ENCODE measurements at regions not wholly inside any gene's neighbourhood (a gene's known extent, or its start where the extent isn't known, plus 50 kb on each side); places are given as distances from the start of the nearest gene placed in this dataset.
A peak's percentile ranks its signal among the peaks of the same experiment; 100 is the strongest.

GRCh38 chr5:82367930-82368329, 89.8 kb upstream of the RPS23 start:
- H3K9me3 Mint-ChIP-seq: peaks cover 0 to 3% (median 0%) of the 10 kb centered on the region in 7 donors
- H3K27ac Mint-ChIP-seq: no peak overlapping the region
- ATAC-seq (ENCODE audit: low read depth in 2 of 2) (no peak), DNase-seq (no peak)
- H3K9me3 ChIP-seq (ENCODE audit: control insufficient read depth in 2 of 2, low read length in 2 of 2): no peaks in the 10 kb centered on the region
- H3K4me3 ChIP-seq (ENCODE audit: low read depth, low read length): no peak overlapping the region
- no peak overlapping the region for H3K4me3 Mint-ChIP-seq
- no peaks in the 10 kb centered on the region for H3K36me3 ChIP-seq (ENCODE audit: control insufficient read depth, insufficient read depth, low read length)
- H3K27me3 Mint-ChIP-seq: peaks cover 11% of the 10 kb centered on the region
- no peak overlapping the region for H3K27ac ChIP-seq (ENCODE audit: insufficient read depth, low read length, poor library complexity, severe bottlenecking)
- H3K4me1 ChIP-seq (ENCODE audit: control insufficient read depth, insufficient read depth, low read length, poor library complexity, severe bottlenecking): no peaks in the 10 kb centered on the region
- H3K36me3 Mint-ChIP-seq: no peaks in the 10 kb centered on the region
- H3K4me1 Mint-ChIP-seq: no peaks in the 10 kb centered on the region
- peaks cover 4% of the 10 kb centered on the region for H3K27me3 ChIP-seq (ENCODE audit: control insufficient read depth, insufficient read depth, low read length)

DNA sequence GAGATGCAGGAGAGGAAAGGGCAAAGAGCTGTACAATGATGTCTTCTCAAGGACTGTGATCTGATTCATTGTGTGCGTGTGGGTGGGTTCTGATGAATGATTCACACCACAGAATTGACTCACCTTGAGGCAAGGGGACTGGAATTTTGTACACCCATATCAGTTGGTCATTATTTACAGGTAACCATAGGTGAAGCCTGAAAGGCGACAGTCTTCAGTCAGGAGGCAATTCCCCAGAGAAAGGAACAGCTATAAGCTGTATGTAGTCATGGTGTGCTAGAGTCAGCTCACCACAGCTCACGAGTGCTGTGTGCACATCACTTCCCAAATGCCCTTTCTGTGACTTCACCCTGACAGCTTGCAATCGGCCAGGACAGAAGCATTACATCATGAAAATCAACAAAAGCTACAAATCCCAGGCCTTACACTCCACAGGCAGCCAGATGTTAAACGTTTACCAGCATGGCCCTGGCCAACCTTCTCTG, 87.6 kb upstream of the RPS23 start:
- Mint-ChIP-seq H3K27me3 (peaks cover 17% of the 10 kb centered on the region), H3K36me3 (no peaks in the 10 kb centered on the region), H3K4me3 (no peak overlapping the region), H3K27ac (peak overlapping the region in 1 of 3 donors; percentile 7), H3K9me3 (peaks cover 0 to 3% (median 0%) of the 10 kb centered on the region in 7 donors), H3K4me1 (no peaks in the 10 kb centered on the region)
- Histone ChIP-seq H3K27ac (ENCODE audit: insufficient read depth, low read length, poor library complexity, severe bottlenecking) (no peak overlapping the region), H3K36me3 (ENCODE audit: control insufficient read depth, insufficient read depth, low read length) (no peaks in the 10 kb centered on the region), H3K27me3 (ENCODE audit: control insufficient read depth, insufficient read depth, low read length) (peaks cover 4% of the 10 kb centered on the region), H3K4me3 (ENCODE audit: low read depth, low read length) (no peak overlapping the region), H3K4me1 (ENCODE audit: control insufficient read depth, insufficient read depth, low read length, poor library complexity, severe bottlenecking) (no peaks in the 10 kb centered on the region), H3K9me3 (ENCODE audit: control insufficient read depth in 2 of 2, low read length in 2 of 2) (no peaks in the 10 kb centered on the region)
- ATAC-seq (ENCODE audit: low read depth in 2 of 2) (no peak), DNase-seq (no peak)

DNA sequence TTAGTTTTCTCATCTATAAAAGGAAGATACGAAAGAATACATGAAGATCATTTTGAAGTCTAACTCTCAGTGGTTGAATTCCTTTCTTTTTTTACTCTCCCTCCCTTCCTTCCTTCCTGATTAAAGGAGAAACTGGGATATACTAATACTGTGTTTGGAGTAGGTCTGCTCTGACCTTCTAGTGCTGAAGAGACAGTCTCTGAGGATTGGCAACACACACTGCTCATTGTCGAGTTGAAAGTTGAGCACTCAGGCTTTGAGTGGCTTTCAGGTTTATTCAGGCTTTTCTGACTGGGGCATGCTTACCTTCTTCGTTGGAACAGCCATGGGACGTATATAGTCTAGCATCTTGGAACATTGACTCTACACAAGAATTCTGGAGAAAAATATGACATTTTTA, 86.9 kb upstream of the RPS23 start:
- Mint-ChIP-seq H3K36me3 (no peaks in the 10 kb centered on the region), H3K4me1 (no peaks in the 10 kb centered on the region), H3K27ac (peak overlapping the region in 1 of 3 donors; percentile 7), H3K9me3 (peaks cover 0 to 3% (median 0%) of the 10 kb centered on the region in 7 donors), H3K27me3 (peaks cover 17% of the 10 kb centered on the region), H3K4me3 (no peak overlapping the region)
- Histone ChIP-seq H3K27ac (ENCODE audit: insufficient read depth, low read length, poor library complexity, severe bottlenecking) (no peak overlapping the region), H3K27me3 (ENCODE audit: control insufficient read depth, insufficient read depth, low read length) (peaks cover 4% of the 10 kb centered on the region), H3K4me3 (ENCODE audit: low read depth, low read length) (no peak overlapping the region), H3K36me3 (ENCODE audit: control insufficient read depth, insufficient read depth, low read length) (no peaks in the 10 kb centered on the region), H3K9me3 (ENCODE audit: control insufficient read depth in 2 of 2, low read length in 2 of 2) (no peaks in the 10 kb centered on the region), H3K4me1 (ENCODE audit: control insufficient read depth, insufficient read depth, low read length, poor library complexity, severe bottlenecking) (no peaks in the 10 kb centered on the region)
- DNase-seq (no peak), ATAC-seq (ENCODE audit: low read depth in 2 of 2) (no peak)

DNA sequence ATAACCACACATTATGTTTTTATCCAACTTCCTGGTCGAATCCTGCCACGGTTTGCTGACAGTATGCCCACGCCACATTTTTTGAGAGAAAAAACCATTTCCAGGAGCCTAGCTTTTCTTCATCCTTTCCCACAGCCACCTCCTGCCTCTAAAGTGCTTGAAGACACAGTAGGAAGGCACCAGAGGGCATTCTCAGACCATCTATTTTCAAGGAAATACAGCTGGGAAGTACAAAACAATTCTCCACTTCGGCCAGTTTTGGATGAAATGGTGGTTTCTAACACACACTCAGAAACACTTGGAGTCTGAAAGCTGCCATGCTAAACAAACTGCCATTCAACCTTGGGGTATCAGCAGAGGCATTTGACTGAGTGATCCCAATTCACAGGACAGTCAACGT, 86.3 kb upstream of the RPS23 start:
- no peak for ATAC-seq (ENCODE audit: low read depth in 2 of 2)
- Mint-ChIP-seq H3K9me3 (peaks cover 0 to 3% (median 0%) of the 10 kb centered on the region in 7 donors), H3K4me1 (no peaks in the 10 kb centered on the region), H3K27ac (no peak overlapping the region), H3K27me3 (peaks cover 17% of the 10 kb centered on the region), H3K4me3 (no peak overlapping the region), H3K36me3 (no peaks in the 10 kb centered on the region)
- no peaks in the 10 kb centered on the region for H3K9me3 ChIP-seq (ENCODE audit: control insufficient read depth in 2 of 2, low read length in 2 of 2)
- peaks cover 4% of the 10 kb centered on the region for H3K27me3 ChIP-seq (ENCODE audit: control insufficient read depth, insufficient read depth, low read length)
- no peak overlapping the region for H3K4me3 ChIP-seq (ENCODE audit: low read depth, low read length)
- no peaks in the 10 kb centered on the region for H3K4me1 ChIP-seq (ENCODE audit: control insufficient read depth, insufficient read depth, low read length, poor library complexity, severe bottlenecking)
- DNase-seq: no peak
- no peak overlapping the region for H3K27ac ChIP-seq (ENCODE audit: insufficient read depth, low read length, poor library complexity, severe bottlenecking)
- no peaks in the 10 kb centered on the region for H3K36me3 ChIP-seq (ENCODE audit: control insufficient read depth, insufficient read depth, low read length)

DNA sequence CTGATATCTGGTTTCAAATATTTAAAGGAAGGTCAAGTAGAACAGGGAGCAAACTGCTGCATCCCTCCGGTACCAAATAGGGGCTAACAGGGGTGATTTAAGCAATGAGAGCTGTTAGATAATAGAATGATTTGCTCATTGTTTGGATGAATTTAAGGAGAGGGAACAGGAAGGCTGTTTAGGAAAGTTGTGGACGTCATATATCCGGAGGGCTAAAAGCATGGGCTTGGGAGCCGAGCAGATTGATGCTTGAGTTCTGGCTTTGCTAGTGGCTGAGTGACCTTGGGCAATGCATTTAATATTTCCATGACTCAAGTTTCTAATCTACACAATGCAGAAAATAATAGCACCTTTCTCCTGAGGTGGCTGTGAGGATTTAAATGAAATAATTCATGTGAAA, 85.4 kb upstream of the RPS23 start:
- DNase-seq (no peak), ATAC-seq (ENCODE audit: low read depth in 2 of 2) (no peak)
- Histone ChIP-seq H3K36me3 (ENCODE audit: control insufficient read depth, insufficient read depth, low read length) (no peaks in the 10 kb centered on the region), H3K27ac (ENCODE audit: insufficient read depth, low read length, poor library complexity, severe bottlenecking) (no peak overlapping the region), H3K27me3 (ENCODE audit: control insufficient read depth, insufficient read depth, low read length) (peaks cover 4% of the 10 kb centered on the region), H3K9me3 (ENCODE audit: control insufficient read depth in 2 of 2, low read length in 2 of 2) (no peaks in the 10 kb centered on the region), H3K4me1 (ENCODE audit: control insufficient read depth, insufficient read depth, low read length, poor library complexity, severe bottlenecking) (no peaks in the 10 kb centered on the region), H3K4me3 (ENCODE audit: low read depth, low read length) (no peak overlapping the region)
- Mint-ChIP-seq H3K27ac (no peak overlapping the region), H3K27me3 (peaks cover 17% of the 10 kb centered on the region), H3K4me3 (no peak overlapping the region), H3K36me3 (no peaks in the 10 kb centered on the region), H3K9me3 (peaks cover 0 to 3% (median 0%) of the 10 kb centered on the region in 7 donors), H3K4me1 (peaks cover 0 to 4% (median 1%) of the 10 kb centered on the region in 4 donors)

- ATAC-seq (ENCODE audit: low read depth in 2 of 2) (no peak), DNase-seq (no peak)
- H3K4me3 Mint-ChIP-seq: no peak overlapping the region
- Histone ChIP-seq H3K27ac (ENCODE audit: insufficient read depth, low read length, poor library complexity, severe bottlenecking) (no peak overlapping the region), H3K36me3 (ENCODE audit: control insufficient read depth, insufficient read depth, low read length) (no peaks in the 10 kb centered on the region), H3K9me3 (ENCODE audit: control insufficient read depth in 2 of 2, low read length in 2 of 2) (no peaks in the 10 kb centered on the region), H3K4me3 (ENCODE audit: low read depth, low read length) (no peak overlapping the region), H3K4me1 (ENCODE audit: control insufficient read depth, insufficient read depth, low read length, poor library complexity, severe bottlenecking) (peaks cover 4% of the 10 kb centered on the region), H3K27me3 (ENCODE audit: control insufficient read depth, insufficient read depth, low read length) (peaks cover 4% of the 10 kb centered on the region)
- H3K9me3 Mint-ChIP-seq: peaks cover 0 to 3% (median 0%) of the 10 kb centered on the region in 7 donors
- peaks cover 0 to 13% (median 8%) of the 10 kb centered on the region in 4 donors for H3K4me1 Mint-ChIP-seq
- H3K27me3 Mint-ChIP-seq: peaks cover 12% of the 10 kb centered on the region
- no peak overlapping the region for H3K27ac Mint-ChIP-seq
- H3K36me3 Mint-ChIP-seq: no peaks in the 10 kb centered on the region
Observed at GRCh38 chr5:82362636-82363035, 84.5 kb upstream of the RPS23 start.

DNA sequence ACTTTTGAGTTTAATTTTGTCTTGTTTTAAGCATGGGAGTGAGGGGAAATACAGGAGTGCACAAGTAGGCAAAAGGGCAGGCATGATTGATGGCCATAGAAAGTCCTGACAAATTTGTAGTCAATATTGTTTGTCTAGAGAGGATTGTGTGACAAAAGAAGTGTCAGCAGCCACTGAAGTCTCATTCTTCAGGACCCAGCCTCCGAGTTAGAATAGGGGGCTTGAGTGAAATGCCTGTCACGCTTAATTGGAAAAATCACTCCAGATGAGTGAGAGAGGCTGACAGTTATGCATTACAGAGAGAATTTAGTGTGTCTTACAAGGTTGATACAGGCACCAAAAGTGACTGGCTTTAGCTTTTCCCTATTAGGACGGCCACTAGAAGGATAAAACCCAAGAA, 81.9 kb upstream of the RPS23 start:
- no peaks in the 10 kb centered on the region for H3K9me3 ChIP-seq (ENCODE audit: control insufficient read depth in 2 of 2, low read length in 2 of 2)
- Mint-ChIP-seq H3K36me3 (no peaks in the 10 kb centered on the region), H3K27me3 (peaks cover 10% of the 10 kb centered on the region), H3K4me1 (peaks cover 7 to 25% (median 18%) of the 10 kb centered on the region in 4 donors), H3K9me3 (no peaks in the 10 kb centered on the region), H3K4me3 (no peak overlapping the region), H3K27ac (peak overlapping the region in 2 of 3 donors; percentile 1 to 33)
- H3K4me3 ChIP-seq (ENCODE audit: low read depth, low read length): no peak overlapping the region
- H3K27me3 ChIP-seq (ENCODE audit: control insufficient read depth, insufficient read depth, low read length): peaks cover 4% of the 10 kb centered on the region
- peaks cover 15% of the 10 kb centered on the region for H3K4me1 ChIP-seq (ENCODE audit: control insufficient read depth, insufficient read depth, low read length, poor library complexity, severe bottlenecking)
- H3K36me3 ChIP-seq (ENCODE audit: control insufficient read depth, insufficient read depth, low read length): no peaks in the 10 kb centered on the region
- no peak for ATAC-seq (ENCODE audit: low read depth in 2 of 2)
- no peak overlapping the region for H3K27ac ChIP-seq (ENCODE audit: insufficient read depth, low read length, poor library complexity, severe bottlenecking)
- DNase-seq: no peak

- Histone ChIP-seq H3K4me3 (ENCODE audit: low read depth, low read length) (no peak overlapping the region), H3K9me3 (ENCODE audit: control insufficient read depth in 2 of 2, low read length in 2 of 2) (no peaks in the 10 kb centered on the region)
- H3K4me3 Mint-ChIP-seq: no peak overlapping the region
Observed at GRCh38 chr5:82359272-82359671, 81.1 kb upstream of the RPS23 start.

More at GRCh38 chr5:82359272-82359671, 81.1 kb upstream of the RPS23 start:
- Histone ChIP-seq H3K36me3 (ENCODE audit: control insufficient read depth, insufficient read depth, low read length) (no peaks in the 10 kb centered on the region), H3K27me3 (ENCODE audit: control insufficient read depth, insufficient read depth, low read length) (no peaks in the 10 kb centered on the region), H3K27ac (ENCODE audit: insufficient read depth, low read length, poor library complexity, severe bottlenecking) (no peak overlapping the region), H3K4me1 (ENCODE audit: control insufficient read depth, insufficient read depth, low read length, poor library complexity, severe bottlenecking) (peaks cover 15% of the 10 kb centered on the region)
- Mint-ChIP-seq H3K27ac (peak overlapping the region in 2 of 3 donors; percentile 3 to 49), H3K9me3 (no peaks in the 10 kb centered on the region), H3K27me3 (peaks cover 10% of the 10 kb centered on the region), H3K36me3 (no peaks in the 10 kb centered on the region), H3K4me1 (peaks cover 7 to 25% (median 18%) of the 10 kb centered on the region in 4 donors)
- no peak for ATAC-seq (ENCODE audit: low read depth in 2 of 2)
- DNase-seq: no peak
